ENCODE measurements at regions not wholly inside any gene's neighbourhood (a gene's known extent, or its start where the extent isn't known, plus 50 kb on each side); places are given as distances from the start of the nearest gene placed in this dataset.

DNA sequence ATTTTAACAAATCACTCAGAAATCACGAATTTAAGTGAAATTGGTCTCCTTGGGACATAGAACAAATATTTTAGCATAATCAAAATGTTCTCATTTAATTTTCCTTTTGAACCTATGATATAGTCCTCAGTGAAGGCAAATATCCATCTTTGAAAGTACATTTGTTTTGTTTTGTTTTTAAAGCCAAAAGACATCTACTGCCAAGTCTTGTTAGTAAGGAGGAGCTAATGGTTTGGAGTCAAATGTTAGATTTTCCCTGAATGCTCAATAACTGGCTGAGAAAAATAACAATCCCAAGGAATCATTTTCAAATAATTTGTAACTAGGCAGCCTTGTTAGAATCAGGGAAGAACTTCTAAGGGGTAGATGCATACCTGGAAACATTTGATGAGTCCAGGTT is 302.9 kb upstream of the MAF start:
- Histone ChIP-seq H3K4me3 (no peak overlapping the region), H3K4me1 (no peaks in the 10 kb centered on the region), H3K36me3 (no peaks in the 10 kb centered on the region), H3K27ac (no peak overlapping the region), H3K9me3 (peaks cover 0 to 5% (median 0%) of the 10 kb centered on the region in 12 donors), H3K27me3 (no peaks in the 10 kb centered on the region)
- 68 to 83% (median 75%) methylated on average over 1 of the region's 1 CpG for WGBS, 4 donors
- no peak for ATAC-seq
- intact Hi-C loops (cut with DNase I), result no loop called here
- TF ChIP-seq, protein P1, sequence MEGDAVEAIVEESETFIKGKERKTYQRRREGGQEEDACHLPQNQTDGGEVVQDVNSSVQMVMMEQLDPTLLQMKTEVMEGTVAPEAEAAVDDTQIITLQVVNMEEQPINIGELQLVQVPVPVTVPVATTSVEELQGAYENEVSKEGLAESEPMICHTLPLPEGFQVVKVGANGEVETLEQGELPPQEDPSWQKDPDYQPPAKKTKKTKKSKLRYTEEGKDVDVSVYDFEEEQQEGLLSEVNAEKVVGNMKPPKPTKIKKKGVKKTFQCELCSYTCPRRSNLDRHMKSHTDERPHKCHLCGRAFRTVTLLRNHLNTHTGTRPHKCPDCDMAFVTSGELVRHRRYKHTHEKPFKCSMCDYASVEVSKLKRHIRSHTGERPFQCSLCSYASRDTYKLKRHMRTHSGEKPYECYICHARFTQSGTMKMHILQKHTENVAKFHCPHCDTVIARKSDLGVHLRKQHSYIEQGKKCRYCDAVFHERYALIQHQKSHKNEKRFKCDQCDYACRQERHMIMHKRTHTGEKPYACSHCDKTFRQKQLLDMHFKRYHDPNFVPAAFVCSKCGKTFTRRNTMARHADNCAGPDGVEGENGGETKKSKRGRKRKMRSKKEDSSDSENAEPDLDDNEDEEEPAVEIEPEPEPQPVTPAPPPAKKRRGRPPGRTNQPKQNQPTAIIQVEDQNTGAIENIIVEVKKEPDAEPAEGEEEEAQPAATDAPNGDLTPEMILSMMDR (IDR thresholded peaks at IDR 0.05), result no peak
- TF ChIP-seq POLR2A (IDR thresholded peaks at IDR 0.05), result no peak
- DNase-seq, result no peak

DNA sequence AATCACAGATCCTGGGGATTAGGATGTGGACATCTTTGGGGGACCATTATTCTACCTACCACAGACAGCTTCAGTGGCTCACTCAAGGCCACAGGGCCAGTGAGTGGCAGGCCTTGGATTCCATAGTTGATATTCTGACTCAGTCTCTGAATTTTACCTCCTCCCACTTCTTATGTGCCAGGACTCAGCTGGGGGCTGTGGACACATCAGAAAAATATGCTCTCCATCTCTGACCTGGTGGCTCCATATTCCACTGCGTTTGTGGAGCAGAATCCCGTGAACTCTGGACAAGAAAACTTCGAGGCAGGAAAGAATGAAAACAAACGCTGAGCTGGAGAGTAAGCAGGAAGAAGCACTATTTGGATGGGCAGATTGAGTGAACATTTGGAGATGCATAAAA is 301.8 kb upstream of the MAF start:
- no peak overlapping the region for H3K27ac ChIP-seq
- TF ChIP-seq POLR2A (IDR thresholded peaks at IDR 0.05), result no peak
- TF ChIP-seq, protein P1 (IDR thresholded peaks at IDR 0.05), result no peak
- no peak overlapping the region for H3K4me3 ChIP-seq
- ATAC-seq, result no peak
- H3K4me1 ChIP-seq, result peaks cover 0 to 7% (median 0%) of the 10 kb centered on the region in 12 donors
- intact Hi-C loops (cut with DNase I), result no loop called here
- 84 to 90% (median 87%) methylated on average over 4 of the region's 4 CpGs for WGBS, 4 donors
- no peaks in the 10 kb centered on the region for H3K27me3 ChIP-seq
- no peak for DNase-seq
- H3K36me3 ChIP-seq, result no peaks in the 10 kb centered on the region
- H3K9me3 ChIP-seq, result peaks cover 0 to 4% (median 0%) of the 10 kb centered on the region in 12 donors

DNA sequence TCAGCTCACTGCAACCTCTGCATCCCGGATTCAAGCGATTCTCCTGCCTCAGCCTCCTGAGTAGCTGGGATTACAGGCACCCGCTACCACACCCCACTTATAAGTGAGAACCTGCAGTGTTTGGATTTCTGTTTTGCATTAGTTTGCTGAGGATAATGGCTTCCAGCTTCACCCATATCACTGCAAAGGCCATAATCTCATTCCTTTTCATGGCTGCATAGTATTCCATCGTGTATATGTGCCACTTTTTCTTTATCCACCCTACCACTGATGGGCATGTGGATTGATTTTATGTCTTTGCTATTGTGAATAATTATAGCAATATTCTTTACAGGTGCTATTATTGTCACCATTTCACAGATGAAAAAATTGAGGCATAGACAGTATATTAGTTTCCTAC is 301.0 kb upstream of the MAF start:
- Histone ChIP-seq H3K9me3 (peaks cover 0 to 4% (median 0%) of the 10 kb centered on the region in 12 donors), H3K4me3 (no peak overlapping the region), H3K4me1 (peaks cover 0 to 10% (median 0%) of the 10 kb centered on the region in 12 donors), H3K27ac (no peak overlapping the region), H3K36me3 (no peaks in the 10 kb centered on the region), H3K27me3 (no peaks in the 10 kb centered on the region)
- intact Hi-C loops (cut with DNase I), result no loop called here
- DNase-seq (no peak), ATAC-seq (no peak)
- TF ChIP-seq, protein P1 (IDR thresholded peaks at IDR 0.05), result no peak
- TF ChIP-seq POLR2A (IDR thresholded peaks at IDR 0.05), result no peak
- 91 to 93% (median 92%) methylated on average over 4 of the region's 4 CpGs for WGBS, 4 donors

DNA sequence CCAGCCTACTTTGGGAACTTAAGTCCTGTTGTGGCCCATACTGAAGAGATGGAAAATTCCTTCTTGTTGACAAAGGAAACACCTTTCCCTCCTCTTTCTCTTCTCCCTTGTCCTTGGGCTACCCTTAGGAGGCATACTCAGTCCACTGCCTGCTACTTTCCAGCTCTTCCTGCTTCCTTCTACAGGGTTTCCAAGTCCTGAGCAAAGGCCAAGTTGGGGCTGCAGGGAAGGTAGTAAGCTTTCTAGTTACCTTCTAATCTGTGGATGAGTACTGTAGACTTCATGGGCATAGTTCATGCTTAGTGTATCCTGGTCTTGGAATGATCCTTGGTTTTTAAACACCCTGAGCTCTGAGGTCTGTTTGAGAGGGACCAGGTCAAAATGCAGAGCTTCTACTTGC is 299.2 kb upstream of the MAF start:
- Histone ChIP-seq H3K4me1 (peaks cover 0 to 10% (median 0%) of the 10 kb centered on the region in 12 donors), H3K27me3 (no peaks in the 10 kb centered on the region), H3K36me3 (no peaks in the 10 kb centered on the region), H3K4me3 (no peak overlapping the region), H3K9me3 (peaks cover 0 to 4% (median 0%) of the 10 kb centered on the region in 12 donors), H3K27ac (no peak overlapping the region)
- no peak for DNase-seq
- ATAC-seq, result no peak
- intact Hi-C loops (cut with DNase I), result loop anchor here in 1 of 10 donors (2.0 kb wide), 1 partner anchor 21 kb away; no protein-coding TSS in a partner anchor
- no peak for TF ChIP-seq POLR2A (IDR thresholded peaks at IDR 0.05)
- TF ChIP-seq, protein P1 (IDR thresholded peaks at IDR 0.05), result no peak
